GM18498 (cell line): ENCODE measurements at regions not wholly inside any gene's neighbourhood (a gene's known extent, or its start where the extent isn't known, plus 50 kb on each side); places are given as distances from the start of the nearest gene placed in this dataset.

Experiments used
- ATAC-seq: cut with Tn5 transposase; IDR thresholded peaks from one replicate; pipeline ENCODE4 v1.9.1; 2021; ENCODE audit warnings: mild to moderate bottlenecking, moderate library complexity; ENCODE audit not compliant: unreplicated experiment

DNA sequence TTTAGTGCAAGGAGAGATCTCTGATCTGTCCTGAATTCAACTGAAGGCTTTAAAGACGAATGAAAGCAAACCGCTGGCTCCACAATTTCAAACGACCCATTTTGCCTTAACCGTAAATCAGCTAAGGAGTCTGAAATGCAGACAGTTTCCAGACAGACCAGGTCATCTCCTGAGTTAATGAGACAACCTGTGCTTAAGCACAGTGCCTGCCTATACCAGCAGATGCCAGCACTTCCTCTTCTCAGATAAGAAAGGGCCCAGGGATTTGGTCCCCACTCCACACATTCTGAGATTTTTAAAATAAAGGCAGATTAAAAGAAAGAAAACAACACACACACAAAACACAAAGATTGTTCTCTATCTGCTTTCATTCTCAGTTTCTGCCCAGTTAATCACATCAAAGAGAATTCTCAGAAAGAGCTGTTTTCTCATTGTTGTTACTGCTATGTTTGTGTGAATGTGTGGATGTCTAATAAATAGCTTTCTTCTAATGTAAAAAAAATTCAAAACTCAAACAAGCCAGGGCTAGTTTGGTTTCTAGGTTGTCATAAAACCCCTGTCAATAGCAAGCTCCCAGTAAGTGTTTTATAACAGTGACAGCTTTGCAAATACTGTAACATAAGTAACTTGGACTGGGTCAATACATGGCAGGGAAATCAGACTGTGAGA, 157.7 kb upstream of the SLC24A2 start:
- peak; percentile 85 for ATAC-seq

DNA sequence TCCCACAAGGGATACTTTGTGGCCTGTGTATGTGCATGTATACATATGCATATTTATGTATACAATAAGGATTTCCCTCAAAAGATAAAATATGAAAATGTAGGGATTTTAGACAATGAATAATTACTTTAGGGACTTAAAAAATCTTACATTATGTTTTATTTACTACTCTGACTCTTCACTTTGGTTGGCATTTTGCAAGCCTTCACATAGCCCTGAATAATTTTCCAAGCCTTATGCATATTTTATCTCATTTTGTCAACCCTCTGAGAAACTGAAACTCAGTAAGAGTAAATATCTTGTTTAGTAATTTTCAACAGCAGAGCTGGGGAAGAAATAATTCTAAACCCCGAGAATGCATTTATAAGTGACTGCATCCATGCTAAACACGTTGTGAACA, 153.0 kb upstream of the SLC24A2 start:
- no peak for ATAC-seq

DNA sequence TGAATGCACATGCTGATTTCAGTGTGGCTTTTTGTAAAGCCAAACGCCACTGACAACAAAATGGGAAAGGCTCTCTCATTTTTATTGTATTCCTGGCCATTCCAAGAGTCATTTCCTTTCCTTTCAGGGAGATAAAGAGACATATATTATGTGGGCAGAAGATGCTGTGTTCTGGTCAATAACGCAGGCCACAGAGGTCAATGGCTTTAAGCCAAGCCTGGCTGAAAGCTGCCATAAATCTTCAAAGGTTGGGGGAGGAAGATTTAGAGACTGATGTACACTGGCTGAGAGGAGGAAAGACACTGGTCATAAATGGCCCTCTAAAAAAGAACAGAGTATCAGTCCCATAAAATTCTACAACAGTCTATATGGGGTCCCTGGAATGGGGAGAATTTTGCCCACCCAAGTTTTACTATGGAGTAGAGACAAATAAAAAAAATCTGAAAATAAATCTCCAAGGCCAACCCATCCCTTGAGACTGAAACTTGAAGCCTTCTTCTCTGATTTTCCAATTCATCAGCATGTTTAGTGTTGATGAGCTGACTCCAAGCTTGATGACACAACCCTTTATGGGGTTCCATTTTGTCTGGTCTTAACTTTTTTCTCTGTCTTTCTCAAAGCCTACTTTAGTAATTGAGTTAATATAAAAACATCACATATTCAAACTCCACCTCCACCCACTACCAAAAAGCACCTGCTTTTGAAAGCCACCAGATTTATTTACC, 152.1 kb upstream of the SLC24A2 start:
- ATAC-seq, result no peak

DNA sequence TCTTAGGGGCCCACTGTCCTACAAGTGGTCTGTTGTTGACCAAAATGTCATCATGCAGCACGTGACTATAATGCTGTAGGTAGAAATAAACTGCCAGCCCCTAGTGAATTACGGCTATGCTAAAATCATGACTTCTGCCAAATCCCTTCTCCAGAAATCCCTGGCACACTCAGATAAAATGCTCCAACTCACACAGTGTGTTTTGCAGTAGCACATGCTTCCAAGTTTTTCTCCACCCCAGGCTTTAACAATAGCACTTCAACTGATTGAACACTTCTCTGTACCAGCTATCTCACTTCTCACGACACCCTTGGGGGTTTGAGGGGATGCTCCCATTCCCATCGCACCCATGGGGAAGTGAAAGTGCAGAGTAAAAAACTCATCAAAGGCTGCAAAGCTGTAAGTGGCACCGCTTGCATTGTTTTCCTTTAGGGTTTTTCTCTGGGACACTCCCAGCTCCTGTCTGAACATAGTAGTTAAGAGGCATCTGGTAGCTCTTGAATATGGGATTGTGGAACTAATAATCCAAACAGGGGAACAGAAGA, 151.0 kb upstream of the SLC24A2 start:
- no peak for ATAC-seq

DNA sequence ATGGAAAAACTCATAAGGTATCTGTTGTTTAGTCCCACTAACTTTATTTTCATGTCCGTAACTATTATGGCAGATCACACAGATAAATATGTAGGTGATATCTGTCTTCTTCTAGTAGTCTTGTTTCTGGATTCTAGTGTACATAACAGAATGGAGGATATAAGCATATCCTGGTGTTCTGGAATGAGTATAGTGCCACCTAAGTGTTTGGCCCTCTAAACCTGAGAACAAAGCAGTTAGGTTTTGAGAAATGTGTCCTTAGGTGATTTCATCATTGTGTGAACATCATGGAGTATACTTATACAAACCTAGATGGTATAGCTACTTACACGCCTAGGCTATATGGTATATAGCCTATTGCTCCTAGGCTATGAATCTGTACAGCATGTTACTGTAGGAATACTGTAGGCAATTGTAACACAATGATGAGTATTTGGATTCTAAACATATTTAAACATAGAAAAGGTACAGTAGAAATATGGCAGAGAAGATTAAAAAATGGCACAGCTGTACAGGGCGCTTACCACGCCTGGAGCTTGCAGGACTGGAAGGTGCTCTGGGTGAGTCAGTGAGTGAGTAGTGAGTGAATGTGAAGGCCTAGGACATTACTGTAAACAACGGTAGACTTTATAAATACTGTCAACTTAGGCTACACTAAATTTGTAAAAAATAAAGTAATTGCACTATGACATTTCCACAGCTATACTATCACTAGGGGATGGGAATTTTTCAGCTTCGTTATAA, 150.3 kb upstream of the SLC24A2 start:
- no peak for ATAC-seq

DNA sequence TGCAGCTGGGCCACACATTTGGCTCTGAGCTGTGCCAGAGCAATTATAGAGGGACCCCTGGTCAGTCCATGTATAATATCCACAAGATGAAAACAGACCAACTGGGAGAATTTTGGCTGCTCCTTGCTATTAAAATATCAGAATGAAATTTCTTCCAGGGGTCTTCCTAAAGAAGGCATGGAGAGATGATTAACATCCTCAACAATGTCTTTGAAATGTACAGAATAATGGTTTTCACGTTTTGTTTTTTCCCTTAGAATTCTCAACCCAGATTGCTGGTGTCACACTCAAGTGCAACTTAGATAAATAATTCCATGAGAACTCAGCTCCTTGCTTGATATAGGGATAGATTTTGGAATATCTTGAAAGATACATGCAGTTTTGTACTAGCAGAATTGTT, 148.3 kb upstream of the SLC24A2 start:
- ATAC-seq, result no peak

DNA sequence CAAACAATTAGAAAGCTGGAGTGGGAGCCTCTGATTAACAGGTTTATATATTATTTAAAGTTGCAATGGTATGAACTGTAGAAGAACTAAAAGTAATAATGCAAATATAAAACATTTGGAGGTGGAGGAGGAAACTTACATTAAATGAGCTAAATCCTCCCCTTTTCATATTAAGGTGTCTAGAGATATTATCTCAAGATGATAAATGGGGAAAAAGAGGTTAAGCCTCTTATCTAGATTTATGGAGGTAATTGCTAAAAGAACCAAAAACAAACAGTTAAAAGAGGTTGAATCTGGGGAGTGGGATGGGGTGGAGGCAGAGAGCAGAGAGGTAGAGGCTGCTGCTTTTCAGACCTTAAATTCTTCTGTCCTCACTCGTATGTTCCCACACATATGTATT, 147.8 kb upstream of the SLC24A2 start:
- ATAC-seq, result no peak

DNA sequence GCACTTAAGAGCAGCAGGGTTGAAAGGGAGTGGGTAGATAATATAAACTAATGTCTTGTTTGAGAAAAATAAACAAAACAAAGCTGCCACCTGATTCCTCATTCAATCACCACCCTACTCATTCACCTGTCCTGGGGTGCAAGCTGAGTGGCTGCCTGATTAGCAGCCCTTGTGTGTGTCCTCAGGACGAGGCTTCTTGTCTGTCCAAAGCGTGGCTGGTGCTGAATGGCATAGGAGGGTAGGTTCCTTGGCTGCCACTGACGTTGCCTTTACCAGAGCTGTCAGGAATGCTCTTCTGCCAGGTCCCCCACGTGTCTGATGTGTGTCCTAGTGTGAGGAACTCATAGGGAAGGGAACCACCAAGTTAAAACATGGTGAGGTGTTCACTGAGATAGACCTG, 146.6 kb upstream of the SLC24A2 start:
- no peak for ATAC-seq

DNA sequence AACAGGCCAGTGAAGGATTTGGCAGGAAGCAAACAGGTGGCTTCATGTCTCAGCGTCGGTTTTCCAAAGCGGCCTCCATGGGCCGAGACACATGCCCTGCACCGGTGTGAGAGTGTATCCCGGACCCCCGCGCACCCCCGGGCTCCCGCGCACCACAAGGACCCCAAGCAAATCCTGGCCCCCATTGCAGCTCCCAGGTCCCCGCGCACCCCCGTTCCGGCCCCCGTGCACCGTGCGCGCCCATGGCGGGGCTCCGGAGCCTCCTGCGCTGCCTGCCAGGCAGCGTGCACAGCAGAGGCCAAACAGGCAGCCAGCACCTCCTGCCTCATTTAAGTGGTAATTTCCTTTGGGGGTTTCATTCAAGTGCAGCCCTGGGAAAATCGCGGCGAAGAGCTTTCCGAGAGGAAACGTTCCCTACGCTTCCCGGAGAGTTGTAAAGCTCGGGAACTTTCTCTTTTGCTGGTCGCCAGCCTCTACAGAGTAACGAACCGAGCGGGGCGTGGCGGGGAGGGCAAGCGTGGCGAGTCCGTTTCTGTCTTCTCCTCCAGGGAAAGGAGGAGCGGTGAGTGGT, 145.5 kb upstream of the SLC24A2 start:
- ATAC-seq, result no peak

DNA sequence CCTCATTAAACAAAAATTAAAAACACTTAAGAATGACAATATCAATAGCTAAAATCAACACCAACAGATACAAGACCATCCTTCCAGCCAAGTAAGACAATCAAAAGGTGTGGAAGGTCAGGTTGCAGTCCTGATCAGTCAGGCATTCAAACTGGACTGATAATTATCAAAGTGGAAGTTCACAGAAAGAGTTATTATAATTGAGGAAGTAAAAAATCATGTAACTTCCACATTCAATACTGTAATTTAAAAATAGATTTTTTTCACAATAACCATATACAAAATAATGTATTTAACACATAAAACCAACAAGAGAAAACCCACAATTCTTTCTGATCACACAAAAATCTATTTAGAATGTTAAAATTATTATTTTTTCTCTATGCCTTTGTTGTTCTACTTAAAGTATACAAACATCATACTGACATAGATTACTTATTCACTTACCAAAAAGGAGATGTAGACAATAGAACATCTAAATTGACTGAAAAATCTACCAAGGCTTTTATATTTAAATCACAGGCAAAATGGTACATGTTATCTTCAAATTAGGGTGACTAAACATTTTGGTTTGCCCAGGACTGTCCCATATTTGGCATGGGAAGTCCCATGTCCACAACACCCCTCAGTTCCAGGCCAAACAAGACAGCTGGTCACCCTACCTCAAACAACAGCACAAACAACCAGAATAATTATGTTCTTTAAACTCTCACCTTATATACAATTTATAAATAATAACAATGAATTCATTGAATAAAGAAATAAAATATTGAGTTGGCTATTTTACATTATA, 142.5 kb upstream of the SLC24A2 start:
- no peak for ATAC-seq

DNA sequence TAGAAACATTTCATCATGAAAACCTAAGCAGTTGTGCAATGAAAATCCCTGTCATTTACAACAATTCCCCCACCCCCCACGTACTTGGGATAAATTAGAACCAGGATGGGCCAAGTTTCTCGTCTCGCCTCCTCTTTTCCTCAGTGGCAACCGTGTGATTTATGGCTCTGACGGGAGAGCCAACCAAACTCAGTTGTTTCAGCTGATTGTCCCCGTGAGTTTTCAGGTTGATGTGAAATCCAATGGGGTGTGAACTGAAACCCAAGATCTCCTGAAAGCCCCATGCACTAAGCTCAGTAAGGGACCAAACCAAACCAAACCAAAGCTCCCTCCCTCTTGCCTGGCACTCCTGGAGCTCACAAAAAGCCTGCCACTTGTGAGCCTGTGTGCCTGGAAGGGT, 138.7 kb upstream of the SLC24A2 start:
- ATAC-seq, result no peak

DNA sequence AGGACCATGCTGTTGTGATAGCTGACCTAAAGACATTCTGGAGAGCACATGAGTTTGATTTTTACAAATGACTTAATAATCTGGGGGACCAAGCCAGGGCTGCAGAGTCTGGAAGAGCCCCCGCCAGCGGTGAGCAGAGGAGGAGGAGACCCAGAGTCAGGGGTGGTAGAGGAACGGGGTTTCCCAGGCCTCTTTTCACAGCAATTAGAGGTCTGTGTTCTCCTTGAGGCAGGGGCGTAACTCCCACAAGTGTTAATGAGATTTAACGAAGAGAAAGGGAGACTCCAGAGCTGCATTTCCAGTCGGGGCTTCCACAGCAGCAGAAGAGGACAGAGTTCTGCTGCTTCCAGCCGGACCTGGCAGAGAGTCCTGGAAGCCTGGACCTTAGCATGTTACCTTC, 137.9 kb upstream of the SLC24A2 start:
- ATAC-seq, result no peak

DNA sequence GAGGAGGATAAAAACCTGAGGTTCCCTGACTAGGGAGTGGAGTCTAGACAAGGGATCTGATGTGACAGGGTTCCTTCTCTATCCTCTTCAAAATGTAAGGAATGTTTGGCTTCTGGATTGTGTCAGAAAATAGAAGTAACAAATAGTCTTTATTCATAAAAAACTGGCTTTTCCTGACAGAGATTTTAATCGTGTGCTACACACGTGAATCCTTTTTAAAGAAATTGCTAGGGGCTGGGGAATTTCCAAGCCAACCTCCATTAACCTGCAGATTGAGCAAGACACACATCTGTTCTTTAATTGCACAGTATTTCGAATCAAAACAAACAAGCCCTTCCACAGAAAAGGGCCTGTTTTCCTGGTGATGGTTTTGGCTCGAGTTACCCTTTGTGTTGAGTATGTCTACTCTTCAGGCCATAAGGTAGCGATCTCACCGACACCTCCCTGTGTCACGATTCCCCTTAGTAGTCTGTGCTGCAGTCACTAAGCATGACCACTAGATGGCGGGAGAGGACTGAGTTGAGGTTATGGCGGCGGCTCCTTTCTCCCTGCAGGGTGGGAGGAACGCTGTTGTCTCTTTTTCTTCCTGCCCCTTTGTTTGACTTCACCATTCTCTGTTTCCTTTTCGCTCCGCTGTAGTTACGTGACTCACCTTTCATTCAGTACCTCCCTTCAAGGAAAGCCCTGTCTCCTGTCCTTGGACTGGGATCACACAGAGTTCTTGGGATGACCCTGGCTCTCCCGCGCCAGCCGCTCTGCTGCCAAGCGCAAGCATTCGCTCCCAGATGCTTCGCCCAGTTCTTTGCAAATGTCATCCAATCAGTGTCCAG, 137.1 kb upstream of the SLC24A2 start:
- ATAC-seq, result peak; percentile 95

DNA sequence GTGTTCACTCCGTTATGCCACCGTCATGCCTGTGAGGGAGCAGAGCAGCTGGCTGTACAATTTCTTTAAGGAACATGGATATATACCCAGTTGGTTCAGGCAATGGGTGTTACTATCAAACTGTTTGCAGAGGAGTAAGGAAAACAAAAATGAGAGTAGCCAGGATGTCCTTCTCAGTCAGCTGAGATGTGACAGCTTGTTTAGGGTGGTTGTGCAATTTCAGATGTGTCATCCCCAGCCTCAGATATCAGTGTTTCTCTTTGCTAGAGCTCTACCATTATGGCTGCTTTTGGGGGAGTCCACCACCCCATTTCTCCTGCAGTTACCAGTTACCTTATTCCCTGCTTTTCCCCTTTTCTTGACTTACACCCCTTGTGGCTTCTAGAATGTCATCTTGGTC, 135.2 kb upstream of the SLC24A2 start:
- no peak for ATAC-seq

DNA sequence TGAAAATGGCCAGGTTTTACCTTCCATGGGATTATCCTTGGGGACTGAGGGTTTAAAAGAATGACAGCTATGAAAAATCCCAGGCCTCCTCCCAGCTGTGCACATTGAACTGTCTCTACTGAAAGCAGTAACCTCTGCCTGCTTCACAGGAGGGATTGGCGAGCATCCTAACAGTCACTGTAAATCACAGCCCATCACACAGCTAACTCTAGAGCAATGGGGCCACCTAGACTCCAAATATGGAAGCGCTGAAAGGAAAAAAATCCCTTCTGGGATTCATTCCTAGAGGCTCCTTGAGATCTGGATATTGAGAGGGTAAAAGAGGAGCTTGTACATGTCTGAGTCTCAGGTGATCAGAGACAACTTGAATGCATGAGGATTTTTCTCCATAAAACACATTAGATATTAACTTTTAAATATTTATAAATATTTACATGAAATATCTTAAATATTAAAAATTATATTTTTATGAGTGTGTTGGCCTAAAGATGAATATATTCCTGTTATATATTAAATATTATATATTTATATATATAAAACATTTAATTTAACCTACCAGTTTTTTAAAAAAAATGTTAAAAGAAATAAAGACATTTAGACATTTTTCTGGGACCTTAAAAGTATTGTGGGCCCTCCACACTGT, 133.8 kb upstream of the SLC24A2 start:
- ATAC-seq, result no peak

DNA sequence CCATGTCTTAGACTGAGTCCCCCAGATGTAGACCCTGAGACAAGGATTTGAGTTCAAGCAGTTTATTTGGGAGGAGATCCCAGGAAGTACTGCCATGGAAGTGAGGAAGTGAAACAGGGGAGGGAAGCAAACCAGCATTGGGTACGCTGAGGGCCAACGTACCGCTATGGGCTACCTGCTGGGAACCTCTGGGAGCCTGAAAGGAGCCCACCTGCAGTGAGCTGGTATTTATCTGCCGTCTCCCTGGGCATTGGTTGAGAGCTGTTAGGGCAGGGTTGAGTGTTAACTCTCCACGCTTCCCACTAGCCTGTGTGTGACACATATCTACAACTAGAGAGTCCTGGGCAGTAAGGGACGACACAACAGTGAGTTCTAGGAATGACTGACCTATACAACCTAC, 131.6 kb upstream of the SLC24A2 start:
- no peak for ATAC-seq

DNA sequence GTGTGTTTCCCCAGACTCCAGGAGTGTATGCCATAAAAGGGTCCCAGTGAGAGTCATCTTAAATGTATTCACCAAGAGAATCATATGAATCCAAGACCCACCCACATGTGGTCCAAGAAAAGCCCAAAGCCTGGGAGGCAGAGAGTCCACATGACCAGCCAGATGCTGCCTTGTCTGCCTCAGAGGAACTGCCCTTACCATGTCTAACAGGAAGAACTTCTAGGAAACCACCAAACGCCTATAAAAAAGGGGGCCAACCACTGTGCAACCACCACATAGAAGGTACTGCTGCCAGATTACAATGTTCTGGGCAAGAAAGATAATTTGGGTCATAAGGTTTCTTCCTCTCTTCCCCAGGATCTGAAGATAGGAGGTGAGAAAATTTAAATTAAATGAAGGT, 129.8 kb upstream of the SLC24A2 start:
- ATAC-seq, result no peak

DNA sequence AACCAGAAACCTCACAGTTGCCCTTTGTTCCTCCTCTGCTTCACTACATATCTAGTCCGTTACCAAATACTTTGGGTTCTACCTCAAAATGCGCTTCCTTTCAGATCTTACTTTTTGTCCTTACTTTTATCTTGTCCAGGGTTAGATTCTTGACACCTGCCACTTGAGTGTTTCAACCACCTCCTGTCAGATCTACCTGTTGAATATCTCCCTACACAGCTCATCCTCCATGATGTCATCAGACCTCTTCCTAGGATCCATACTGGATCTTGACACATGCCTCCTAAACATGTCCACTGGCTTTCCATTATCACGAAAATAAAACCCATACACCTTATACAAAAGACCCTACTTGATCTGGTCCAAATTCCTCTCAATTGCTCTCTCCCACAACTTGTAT, 125.2 kb upstream of the SLC24A2 start:
- no peak for ATAC-seq

DNA sequence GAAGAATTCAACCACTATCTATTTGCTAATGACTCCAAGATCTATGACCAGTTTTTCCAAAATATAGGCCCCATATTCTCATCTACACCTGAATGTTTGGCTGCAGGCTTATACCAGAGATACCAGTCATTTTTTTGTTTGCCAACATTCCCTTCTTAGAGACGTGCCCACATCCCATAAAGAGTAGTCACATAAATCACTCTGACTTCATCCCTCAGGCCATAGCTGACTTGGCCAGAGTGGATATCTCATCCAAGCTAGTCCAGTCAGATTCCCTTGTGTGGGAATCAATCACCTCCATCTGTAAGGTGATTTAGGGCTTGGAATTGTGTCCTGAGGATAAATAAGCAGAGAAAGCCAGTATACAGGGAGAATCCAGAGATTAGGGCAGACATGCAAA, 124.3 kb upstream of the SLC24A2 start:
- ATAC-seq, result no peak
